CD4-positive, alpha-beta T cell treated with Interleukin-17A for 1 hour (primary cell): ENCODE measurements at regions not wholly inside any gene's neighbourhood (a gene's known extent, or its start where the extent isn't known, plus 50 kb on each side); places are given as distances from the start of the nearest gene placed in this dataset.
"Not testable (repeated sequence)": the region's sequence is repeated elsewhere in the genome, so short reads cannot be mapped to it uniquely, and the experiment has no call there.

ENCODE experiments used
- DNase-seq: peaks from one replicate; pipeline ENCODE4 v3.0.0-alpha.2; 2020

GRCh38 chr6:169142538-169142844 lies 111.2 kb downstream of the THBS2 start:
- DNase-seq = no peak

- DNase-seq = no peak
These were observed 111.7 kb downstream of the THBS2 start for GRCh38 chr6:169141671-169142537.

GRCh38 chr6:169140986-169141495 lies 112.6 kb downstream of the THBS2 start:
- no peak for DNase-seq

- no peak for DNase-seq
These were observed 114.3 kb downstream of the THBS2 start for GRCh38 chr6:169139179-169139971.

- no peak for DNase-seq
These were observed 121.2 kb downstream of the THBS2 start for GRCh38 chr6:169132352-169132940.

- no peak for DNase-seq
These were observed 122.3 kb downstream of the THBS2 start for GRCh38 chr6:169131390-169131789.

GRCh38 chr6:169130113-169130512 lies 123.5 kb downstream of the THBS2 start:
- no peak for DNase-seq

- no peak for DNase-seq
These were observed 132.6 kb downstream of the THBS2 start for GRCh38 chr6:169121013-169121412.

- no peak for DNase-seq
These were observed 134.0 kb downstream of the THBS2 start for GRCh38 chr6:169119669-169120068.

GRCh38 chr6:169118346-169118830 lies 135.3 kb downstream of the THBS2 start:
- no peak for DNase-seq

GRCh38 chr6:169117663-169118062 lies 136.0 kb downstream of the THBS2 start:
- DNase-seq = no peak

GRCh38 chr6:169115632-169116031 lies 138.0 kb downstream of the THBS2 start:
- DNase-seq = no peak

GRCh38 chr6:169114632-169115031 lies 139.0 kb downstream of the THBS2 start:
- not testable (repeated sequence) for DNase-seq

- no peak for DNase-seq
These were observed 140.9 kb downstream of the THBS2 start for GRCh38 chr6:169112483-169113320.

- no peak for DNase-seq
These were observed 142.4 kb downstream of the THBS2 start for GRCh38 chr6:169111203-169111602.

GRCh38 chr6:169109411-169110220 lies 144.0 kb downstream of the THBS2 start:
- DNase-seq = no peak

GRCh38 chr6:169108753-169109152 lies 144.9 kb downstream of the THBS2 start:
- DNase-seq = no peak

GRCh38 chr6:169106176-169106575 lies 147.5 kb downstream of the THBS2 start:
- DNase-seq = no peak

GRCh38 chr6:169101981-169102380 lies 151.7 kb downstream of the THBS2 start:
- DNase-seq = no peak

GRCh38 chr6:169101036-169101805 lies 152.4 kb downstream of the THBS2 start:
- DNase-seq = no peak
